ENCODE measurements at regions not wholly inside any gene's neighbourhood (a gene's known extent, or its start where the extent isn't known, plus 50 kb on each side); places are given as distances from the start of the nearest gene placed in this dataset.

GRCh38 chr2:21800356-21800755 lies 676.6 kb downstream of the TDRD15 start:
- Histone ChIP-seq H3K9ac (ENCODE audit: insufficient read depth, low read depth, low read length) (no peak overlapping the region), H3K79me2 (ENCODE audit: insufficient read depth, low read length) (no peaks in the 10 kb centered on the region), H3K4me2 (ENCODE audit: low read depth, low read length) (no peak overlapping the region), H3K27me3 (ENCODE audit: control insufficient read depth in 1 of 2, insufficient read depth in 2 of 2, low read length in 2 of 2) (no peaks in the 10 kb centered on the region), H2AFZ (ENCODE audit: low read length) (no peak overlapping the region), H3K27ac (ENCODE audit: extremely low read length, insufficient read depth, low read length) (no peak overlapping the region), H3K36me3 (replicated peaks in 1 of 2; ENCODE audit: control insufficient read depth in 1 of 2, insufficient read depth in 2 of 2, low read length in 2 of 2) (no peaks in the 10 kb centered on the region), H3K9me3 (ENCODE audit: low read length) (no peaks in the 10 kb centered on the region), H4K20me1 (ENCODE audit: insufficient read depth, low read length) (no peaks in the 10 kb centered on the region), H3K4me1 (ENCODE audit: insufficient read depth, low read length) (no peaks in the 10 kb centered on the region), H3K4me3 (replicated peaks in 1 of 3; ENCODE audit: insufficient read depth in 1 of 3, low read depth in 2 of 3, low read length in 3 of 3) (no peak overlapping the region)
- no peak for ATAC-seq
- BruUV-seq (replicated peaks), result no TSS peak
- CTCF ChIA-PET (ENCODE audit: low intra/inter-chr PET ratio, low total read pairs), result no interaction called here
- no peak for DNase-seq (ENCODE audit: low spot score)
- POLR2A ChIA-PET, result no interaction called here
- FAIRE-seq, result no peak
- TF ChIP-seq, protein P1, sequence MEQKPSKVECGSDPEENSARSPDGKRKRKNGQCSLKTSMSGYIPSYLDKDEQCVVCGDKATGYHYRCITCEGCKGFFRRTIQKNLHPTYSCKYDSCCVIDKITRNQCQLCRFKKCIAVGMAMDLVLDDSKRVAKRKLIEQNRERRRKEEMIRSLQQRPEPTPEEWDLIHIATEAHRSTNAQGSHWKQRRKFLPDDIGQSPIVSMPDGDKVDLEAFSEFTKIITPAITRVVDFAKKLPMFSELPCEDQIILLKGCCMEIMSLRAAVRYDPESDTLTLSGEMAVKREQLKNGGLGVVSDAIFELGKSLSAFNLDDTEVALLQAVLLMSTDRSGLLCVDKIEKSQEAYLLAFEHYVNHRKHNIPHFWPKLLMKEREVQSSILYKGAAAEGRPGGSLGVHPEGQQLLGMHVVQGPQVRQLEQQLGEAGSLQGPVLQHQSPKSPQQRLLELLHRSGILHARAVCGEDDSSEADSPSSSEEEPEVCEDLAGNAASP (CRISPR knock-in tag; IDR thresholded peaks at IDR 0.05; ENCODE audit: borderline replicate concordance), result no peak
- TF ChIP-seq ZNF780A (CRISPR knock-in tag; IDR thresholded peaks at IDR 0.05) (no peak), MTA1 (CRISPR knock-in tag; IDR thresholded peaks at IDR 0.05; ENCODE audit: borderline replicate concordance) (no peak), SAFB2 (CRISPR knock-in tag; IDR thresholded peaks at IDR 0.05; ENCODE audit: borderline replicate concordance, low read depth) (no peak), ZNF547 (CRISPR knock-in tag; IDR thresholded peaks at IDR 0.05) (no peak), ZNF335 (CRISPR knock-in tag; IDR thresholded peaks at IDR 0.05) (no peak), ZNF850 (CRISPR knock-in tag; conservative IDR thresholded peaks at IDR 0.05) (no peak), SP2 (CRISPR knock-in tag; IDR thresholded peaks at IDR 0.05) (no peak), ZNF292 (CRISPR knock-in tag; IDR thresholded peaks at IDR 0.05; ENCODE audit: borderline replicate concordance, low read depth) (no peak)
- 0% methylated on average over 1 of the region's 1 CpG for WGBS (ENCODE audit: low lambda C conversion rate)
- in situ Hi-C loops (cut with HindIII; ENCODE audit: extremely low pct_ligation_motif_present, low pct_unique_long_range_greater_than_20kb), result no loop called here
- intact Hi-C loops (cut with micrococcal nuclease; ENCODE audit: unreplicated experiment), result no loop called here

GRCh38 chr2:21803550-21803949 lies 679.8 kb downstream of the TDRD15 start:
- FAIRE-seq (no peak), DNase-seq (ENCODE audit: low spot score) (no peak), ATAC-seq (no peak)
- intact Hi-C loops (cut with micrococcal nuclease; ENCODE audit: unreplicated experiment) (no loop called here), in situ Hi-C loops (cut with HindIII; ENCODE audit: extremely low pct_ligation_motif_present, low pct_unique_long_range_greater_than_20kb) (no loop called here)
- H3K79me2 ChIP-seq (ENCODE audit: insufficient read depth, low read length), result no peaks in the 10 kb centered on the region
- 2% methylated on average over 3 of the region's 3 CpGs for WGBS (ENCODE audit: low lambda C conversion rate)
- H2AFZ ChIP-seq (ENCODE audit: low read length), result no peak overlapping the region
- ChIA-PET POLR2A (no interaction called here), CTCF (ENCODE audit: low intra/inter-chr PET ratio, low total read pairs) (no interaction called here)
- no peaks in the 10 kb centered on the region for H3K36me3 ChIP-seq (replicated peaks in 1 of 2; ENCODE audit: control insufficient read depth in 1 of 2, insufficient read depth in 2 of 2, low read length in 2 of 2)
- no peaks in the 10 kb centered on the region for H3K4me1 ChIP-seq (ENCODE audit: insufficient read depth, low read length)
- no peaks in the 10 kb centered on the region for H3K27me3 ChIP-seq (ENCODE audit: control insufficient read depth in 1 of 2, insufficient read depth in 2 of 2, low read length in 2 of 2)
- no peak overlapping the region for H3K4me2 ChIP-seq (ENCODE audit: low read depth, low read length)
- no peak overlapping the region for H3K9ac ChIP-seq (ENCODE audit: insufficient read depth, low read depth, low read length)
- BruUV-seq (replicated peaks), result no TSS peak
- no peak overlapping the region for H3K27ac ChIP-seq (ENCODE audit: extremely low read length, insufficient read depth, low read length)
- H3K9me3 ChIP-seq (ENCODE audit: low read length), result no peaks in the 10 kb centered on the region
- H4K20me1 ChIP-seq (ENCODE audit: insufficient read depth, low read length), result no peaks in the 10 kb centered on the region
- no peak overlapping the region for H3K4me3 ChIP-seq (replicated peaks in 1 of 3; ENCODE audit: insufficient read depth in 1 of 3, low read depth in 2 of 3, low read length in 3 of 3)
- TF ChIP-seq ZNF564 (CRISPR knock-in tag; IDR thresholded peaks at IDR 0.05), result no peak
- TF ChIP-seq POLR2G (IDR thresholded peaks at IDR 0.05; ENCODE audit: low read depth, low read length), result no peak
- TF ChIP-seq ZNF749 (CRISPR knock-in tag; IDR thresholded peaks at IDR 0.05; ENCODE audit: borderline replicate concordance), result no peak
- no peak for TF ChIP-seq ZNF275 (CRISPR knock-in tag; IDR thresholded peaks at IDR 0.05; ENCODE audit: borderline replicate concordance)
- TF ChIP-seq, protein P2, sequence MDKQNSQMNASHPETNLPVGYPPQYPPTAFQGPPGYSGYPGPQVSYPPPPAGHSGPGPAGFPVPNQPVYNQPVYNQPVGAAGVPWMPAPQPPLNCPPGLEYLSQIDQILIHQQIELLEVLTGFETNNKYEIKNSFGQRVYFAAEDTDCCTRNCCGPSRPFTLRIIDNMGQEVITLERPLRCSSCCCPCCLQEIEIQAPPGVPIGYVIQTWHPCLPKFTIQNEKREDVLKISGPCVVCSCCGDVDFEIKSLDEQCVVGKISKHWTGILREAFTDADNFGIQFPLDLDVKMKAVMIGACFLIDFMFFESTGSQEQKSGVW (CRISPR knock-in tag; IDR thresholded peaks at IDR 0.05; ENCODE audit: borderline replicate concordance), result no peak
- TF ChIP-seq ZNF83 (CRISPR knock-in tag; IDR thresholded peaks at IDR 0.05; ENCODE audit: borderline replicate concordance), result no peak
- no peak for TF ChIP-seq RBM22 (optimal IDR thresholded peaks at IDR 0.05; ENCODE audit: low read length)

All from HepG2 (cell line).